ENCODE measurements at regions not wholly inside any gene's neighbourhood (a gene's known extent, or its start where the extent isn't known, plus 50 kb on each side); places are given as distances from the start of the nearest gene placed in this dataset.

DNA sequence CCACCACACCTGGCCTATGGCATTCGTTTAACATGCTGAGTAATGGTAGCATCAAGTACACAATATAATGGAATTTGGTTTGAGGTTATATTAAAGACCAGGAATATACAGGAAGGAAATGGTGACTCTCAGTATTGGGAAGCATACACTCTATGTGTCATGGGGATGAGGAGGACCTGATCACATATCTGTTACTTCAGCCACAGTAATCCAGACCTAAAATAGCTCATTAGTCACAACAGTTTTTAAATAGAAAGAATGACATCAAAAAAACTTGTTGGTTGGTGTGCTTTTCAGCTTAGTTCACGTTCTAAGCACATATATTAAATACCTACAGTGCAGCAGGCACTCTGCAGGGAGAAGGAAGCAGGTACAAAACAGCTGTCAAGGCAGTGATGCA lies 52.5 kb upstream of the ATP2C1 start:
- DNase-seq: no peak

DNA sequence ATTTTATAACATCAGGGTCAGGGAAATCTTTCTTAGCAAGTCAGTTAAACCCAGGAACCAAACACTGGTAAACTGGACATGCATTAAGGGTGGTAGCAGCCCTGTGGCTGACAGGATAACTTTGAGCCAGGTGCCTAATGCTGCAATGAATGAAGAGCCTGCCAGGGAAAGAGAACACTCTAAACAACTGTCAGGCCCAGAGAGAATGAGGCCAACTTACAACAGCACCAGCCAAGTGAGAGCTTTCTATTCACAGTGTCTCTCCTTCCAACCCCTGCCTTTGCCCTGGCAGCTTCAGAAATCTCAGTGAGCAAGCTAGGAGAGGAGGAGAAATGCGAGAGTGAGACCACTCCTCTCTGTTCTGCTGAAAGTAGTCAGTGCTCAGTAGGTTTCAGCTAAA lies 50.4 kb upstream of the ATP2C1 start:
- no peak for DNase-seq

All from dermis blood vessel endothelial cell (primary cell).